Mammary epithelial cell (primary cell): ENCODE measurements at regions not wholly inside any gene's neighbourhood (a gene's known extent, or its start where the extent isn't known, plus 50 kb on each side); places are given as distances from the start of the nearest gene placed in this dataset.

Experiments used
- EZH2 ChIP-seq: IDR thresholded peaks from 2 replicates; pipeline ENCODE4 v1.6.1; 2012; ENCODE audit warnings: low read length, inconsistent platforms, borderline replicate concordance
- TF ChIP-seq, protein P1 (sequence below), 2 donors: IDR thresholded peaks in 1 of 2; conservative IDR thresholded peaks in 1 of 2; 2 replicates each; pipeline ENCODE4 v1.5.1; 2011 to 2012; ENCODE audit warnings: inconsistent platforms in 2 of 2, low read length in 2 of 2, mild to moderate bottlenecking in 2 of 2, control low read depth in 1 of 2, low read depth in 1 of 2; ENCODE audit not compliant: insufficient read depth in 1 of 2; ENCODE audit errors: extremely low read depth in 1 of 2

DNA sequence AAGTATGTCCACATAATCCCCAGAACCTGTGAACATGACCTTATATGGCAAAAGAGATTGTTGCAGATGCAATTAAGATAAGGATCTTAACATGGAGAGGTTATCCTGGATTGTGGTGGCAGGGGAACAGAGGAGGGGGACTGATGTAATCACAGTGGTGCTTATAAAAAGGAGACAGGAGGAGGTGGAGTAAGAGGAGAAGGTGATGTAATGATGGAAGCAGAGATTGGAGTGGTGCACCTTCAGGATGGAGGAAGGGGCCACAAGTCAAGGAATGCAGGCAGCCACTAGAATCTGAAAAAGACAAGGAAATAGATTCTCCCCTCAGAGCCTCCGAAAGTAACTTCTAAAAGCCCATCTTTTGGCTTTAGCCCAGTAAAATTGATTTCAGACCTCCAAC lies 388.4 kb downstream of the BCOR start:
- TF ChIP-seq, protein P1, sequence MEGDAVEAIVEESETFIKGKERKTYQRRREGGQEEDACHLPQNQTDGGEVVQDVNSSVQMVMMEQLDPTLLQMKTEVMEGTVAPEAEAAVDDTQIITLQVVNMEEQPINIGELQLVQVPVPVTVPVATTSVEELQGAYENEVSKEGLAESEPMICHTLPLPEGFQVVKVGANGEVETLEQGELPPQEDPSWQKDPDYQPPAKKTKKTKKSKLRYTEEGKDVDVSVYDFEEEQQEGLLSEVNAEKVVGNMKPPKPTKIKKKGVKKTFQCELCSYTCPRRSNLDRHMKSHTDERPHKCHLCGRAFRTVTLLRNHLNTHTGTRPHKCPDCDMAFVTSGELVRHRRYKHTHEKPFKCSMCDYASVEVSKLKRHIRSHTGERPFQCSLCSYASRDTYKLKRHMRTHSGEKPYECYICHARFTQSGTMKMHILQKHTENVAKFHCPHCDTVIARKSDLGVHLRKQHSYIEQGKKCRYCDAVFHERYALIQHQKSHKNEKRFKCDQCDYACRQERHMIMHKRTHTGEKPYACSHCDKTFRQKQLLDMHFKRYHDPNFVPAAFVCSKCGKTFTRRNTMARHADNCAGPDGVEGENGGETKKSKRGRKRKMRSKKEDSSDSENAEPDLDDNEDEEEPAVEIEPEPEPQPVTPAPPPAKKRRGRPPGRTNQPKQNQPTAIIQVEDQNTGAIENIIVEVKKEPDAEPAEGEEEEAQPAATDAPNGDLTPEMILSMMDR (conservative IDR thresholded peaks at IDR 0.05 in 1 of 2, IDR thresholded peaks at IDR 0.05 in 1 of 2; ENCODE audit: extremely low read depth in 1 of 2, insufficient read depth in 1 of 2, low read depth in 1 of 2, low read length in 2 of 2): no peak
- TF ChIP-seq EZH2: no peak
